ENCODE measurements at regions not wholly inside any gene's neighbourhood (a gene's known extent, or its start where the extent isn't known, plus 50 kb on each side); places are given as distances from the start of the nearest gene placed in this dataset.
"Not testable (repeated sequence)": the region's sequence is repeated elsewhere in the genome, so short reads cannot be mapped to it uniquely, and the experiment has no call there.

- DNase-seq (ENCODE audit: low spot score), result no peak
- intact Hi-C loops (cut with DNase I), result no loop called here
These were observed 674.2 kb upstream of the MANEA start for GRCh38 chr6:94902974-94903628.

GRCh38 chr6:94899191-94899590 lies 678.1 kb upstream of the MANEA start:
- DNase-seq (ENCODE audit: low spot score), result no peak
- intact Hi-C loops (cut with DNase I), result no loop called here

DNA sequence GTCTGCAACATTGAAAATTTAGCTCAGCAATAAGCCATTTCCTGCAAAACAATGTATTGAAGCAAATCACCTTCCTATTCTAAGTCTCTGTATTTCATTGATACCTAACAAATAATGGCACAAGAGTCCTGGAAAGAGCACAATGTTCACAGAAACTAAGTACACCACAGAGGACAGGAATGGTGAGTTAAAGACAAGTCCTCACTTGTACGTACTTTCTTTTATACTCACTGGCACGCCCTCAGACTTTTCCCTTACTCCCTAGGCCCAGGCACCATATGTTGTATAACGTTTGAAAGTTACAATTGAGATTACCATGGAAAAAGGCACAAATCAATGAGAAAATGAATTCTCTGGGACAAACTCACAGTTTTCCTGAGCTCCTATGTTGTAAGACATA lies 683.0 kb upstream of the MANEA start:
- no peak for DNase-seq (ENCODE audit: low spot score)
- intact Hi-C loops (cut with DNase I), result no loop called here

DNA sequence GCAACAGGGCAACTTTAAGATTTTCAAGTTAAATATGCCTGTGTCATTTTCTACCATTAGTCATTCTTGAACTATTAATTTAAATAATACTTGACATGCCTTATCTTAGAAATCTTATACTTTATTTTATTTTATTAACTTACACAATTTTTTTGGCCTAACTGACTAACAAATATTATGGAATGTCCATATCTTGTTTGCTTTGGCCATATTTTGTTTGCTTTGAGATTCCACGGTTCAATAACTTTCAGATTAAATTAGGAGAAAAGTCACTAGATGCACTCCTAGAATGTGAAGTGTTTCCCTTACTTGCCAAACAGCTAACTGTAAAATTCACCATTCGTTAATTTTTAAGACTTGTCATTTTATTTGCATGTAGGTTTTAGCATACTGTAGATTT lies 684.0 kb upstream of the MANEA start:
- intact Hi-C loops (cut with DNase I), result no loop called here
- DNase-seq (ENCODE audit: low spot score), result no peak

DNA sequence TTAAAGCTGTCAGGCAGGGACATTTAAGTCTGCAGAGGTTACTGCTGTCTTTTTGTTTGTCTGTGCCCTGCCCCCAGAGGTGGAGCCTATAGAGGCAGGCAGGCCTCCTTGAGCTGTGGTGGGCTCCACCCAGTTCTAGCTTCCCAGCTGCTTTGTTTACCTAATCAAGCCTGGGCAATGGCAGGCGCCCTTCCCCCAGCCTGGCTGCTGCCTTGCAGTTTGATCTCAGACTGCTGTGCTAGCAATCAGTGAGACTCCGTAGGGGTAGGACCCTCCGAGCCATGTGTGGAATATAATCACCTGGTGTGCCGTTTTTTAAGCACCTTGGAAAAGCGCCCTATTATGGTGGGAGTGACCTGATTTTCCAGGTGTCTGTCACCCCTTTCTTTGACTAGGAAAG lies 703.5 kb upstream of the MANEA start:
- intact Hi-C loops (cut with DNase I); DNase-seq (ENCODE audit: low spot score): not testable (repeated sequence)

- no peak for DNase-seq (ENCODE audit: low spot score)
- intact Hi-C loops (cut with DNase I), result no loop called here
These were observed 715.2 kb upstream of the MANEA start for GRCh38 chr6:94862112-94862511.

- intact Hi-C loops (cut with DNase I), result no loop called here
- no peak for DNase-seq (ENCODE audit: low spot score)
These were observed 717.4 kb upstream of the MANEA start for GRCh38 chr6:94859924-94860323.

DNA sequence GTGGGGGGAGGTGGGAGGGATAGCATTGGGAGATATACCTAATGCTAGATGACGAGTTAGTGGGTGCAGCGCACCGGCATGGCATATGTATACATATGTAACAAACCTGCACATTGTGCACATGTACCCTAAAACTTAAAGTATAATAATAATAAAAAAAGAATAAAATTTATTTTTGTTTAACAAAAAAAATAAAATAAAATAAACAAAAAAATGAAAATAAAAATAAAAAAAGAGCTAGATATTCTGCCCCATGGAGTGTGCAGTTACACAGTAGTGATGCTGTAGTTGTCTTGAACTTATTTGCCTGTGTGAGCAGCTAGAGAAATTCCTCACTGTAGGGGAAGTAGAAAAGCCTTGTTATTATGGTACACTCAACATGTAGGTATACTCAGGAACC lies 720.3 kb upstream of the MANEA start:
- intact Hi-C loops (cut with DNase I); DNase-seq (ENCODE audit: low spot score): not testable (repeated sequence)

DNA sequence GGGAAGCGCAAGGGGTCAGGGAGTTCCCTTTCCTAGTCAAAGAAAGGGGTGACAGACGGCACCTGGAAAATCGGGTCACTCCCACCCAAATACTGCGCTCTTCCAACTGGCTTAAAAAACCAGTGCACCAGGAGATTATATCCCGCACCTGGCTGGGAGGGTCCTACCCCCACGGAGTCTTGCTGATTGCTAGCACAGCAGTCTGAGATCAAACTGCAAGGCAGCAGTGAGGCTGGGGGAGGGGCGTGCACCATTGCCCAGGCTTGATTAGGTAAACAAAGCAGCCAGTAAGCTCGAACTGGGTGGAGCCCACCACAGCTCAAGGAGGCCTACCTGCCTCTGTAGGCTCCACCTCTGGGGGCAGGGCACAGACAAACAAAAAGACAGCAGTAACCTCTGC lies 726.0 kb upstream of the MANEA start:
- DNase-seq (ENCODE audit: low spot score), result peak; percentile 47
- intact Hi-C loops (cut with DNase I), result not testable (repeated sequence)

- DNase-seq (ENCODE audit: low spot score), result no peak
- intact Hi-C loops (cut with DNase I), result no loop called here
These were observed 731.6 kb upstream of the MANEA start for GRCh38 chr6:94845742-94846141.

GRCh38 chr6:94835264-94835663 lies 742.1 kb upstream of the MANEA start:
- intact Hi-C loops (cut with DNase I), result no loop called here
- DNase-seq (ENCODE audit: low spot score), result no peak

DNA sequence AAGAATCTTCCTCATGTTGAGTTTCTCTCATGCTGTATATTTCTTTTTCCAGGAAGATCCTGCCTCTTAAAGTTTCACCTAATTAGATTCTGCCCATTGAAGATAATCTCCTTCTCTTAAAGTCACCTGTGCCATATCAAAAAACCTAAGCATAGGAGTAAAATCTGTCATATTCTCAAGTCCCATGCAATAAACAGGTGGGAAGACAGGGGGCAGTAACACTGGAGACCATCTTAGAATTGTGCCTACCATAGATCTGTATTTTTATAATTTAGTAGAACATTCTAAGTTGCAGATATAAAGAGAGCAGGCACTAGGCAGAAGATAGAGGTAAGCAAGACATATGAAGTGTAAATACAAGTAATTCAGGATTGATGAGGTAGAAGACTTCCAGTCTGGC lies 763.5 kb upstream of the MANEA start:
- intact Hi-C loops (cut with DNase I), result no loop called here
- no peak for DNase-seq (ENCODE audit: low spot score)

DNA sequence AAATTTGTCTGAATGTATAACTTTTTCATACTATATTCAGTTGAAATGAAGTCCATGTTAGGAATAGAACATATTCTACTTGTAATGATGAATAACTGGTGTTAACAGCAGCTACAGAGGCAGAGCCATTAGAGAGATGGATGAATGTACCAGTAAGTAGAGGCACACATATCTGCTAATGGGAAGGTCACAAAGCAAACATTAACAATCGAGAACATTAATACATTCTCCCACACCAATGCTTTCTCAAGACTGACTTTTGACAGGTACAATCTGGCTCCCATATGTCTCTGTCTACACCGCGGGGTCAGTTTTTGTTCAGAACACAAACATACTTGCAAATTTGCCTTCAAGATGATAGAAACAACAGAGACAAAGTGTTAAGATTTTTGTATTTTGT lies 776.0 kb upstream of the MANEA start:
- intact Hi-C loops (cut with DNase I), result no loop called here
- DNase-seq (ENCODE audit: low spot score), result no peak

GRCh38 chr6:94785514-94785913 lies 791.8 kb upstream of the MANEA start:
- DNase-seq (ENCODE audit: low spot score), result no peak
- intact Hi-C loops (cut with DNase I), result no loop called here

GRCh38 chr6:94785081-94785480 lies 792.3 kb upstream of the MANEA start:
- peak; percentile 49 for DNase-seq (ENCODE audit: low spot score)
- intact Hi-C loops (cut with DNase I), result not testable (repeated sequence)

- no peak for DNase-seq (ENCODE audit: low spot score)
- intact Hi-C loops (cut with DNase I), result no loop called here
These were observed 808.1 kb upstream of the MANEA start for GRCh38 chr6:94769197-94769596.

GRCh38 chr6:94751641-94752329 lies 825.5 kb upstream of the MANEA start:
- no peak for DNase-seq (ENCODE audit: low spot score)
- intact Hi-C loops (cut with DNase I), result no loop called here

DNA sequence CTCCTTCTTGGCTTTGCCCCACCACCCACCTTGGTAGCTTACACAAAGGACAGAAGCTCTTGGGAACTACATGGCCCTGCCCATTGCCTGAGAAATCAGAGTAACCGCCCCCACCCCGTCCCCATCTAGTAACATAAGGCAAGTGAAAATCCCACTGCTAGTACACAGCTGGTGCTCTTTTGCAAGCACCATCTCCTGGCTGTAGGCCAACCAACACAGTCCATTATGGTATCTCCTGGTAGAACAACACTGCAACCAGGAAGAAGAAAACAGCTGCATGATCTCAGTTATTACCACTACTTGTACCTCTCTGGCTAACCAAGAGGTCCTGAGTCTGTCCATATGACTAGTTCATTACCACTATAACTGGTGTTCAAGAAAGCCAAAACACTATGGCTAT lies 841.1 kb upstream of the MANEA start:
- intact Hi-C loops (cut with DNase I), result loop anchor here in 1 of 2 donors (5.0 kb wide), 1 partner anchor 171 kb away; no protein-coding TSS in a partner anchor
- no peak for DNase-seq (ENCODE audit: low spot score)

- intact Hi-C loops (cut with DNase I), result loop anchor here in 1 of 2 donors (5.0 kb wide), 1 partner anchor 172 kb away; no protein-coding TSS in a partner anchor
- no peak for DNase-seq (ENCODE audit: low spot score)
These were observed 842.1 kb upstream of the MANEA start for GRCh38 chr6:94735270-94735669.

DNA sequence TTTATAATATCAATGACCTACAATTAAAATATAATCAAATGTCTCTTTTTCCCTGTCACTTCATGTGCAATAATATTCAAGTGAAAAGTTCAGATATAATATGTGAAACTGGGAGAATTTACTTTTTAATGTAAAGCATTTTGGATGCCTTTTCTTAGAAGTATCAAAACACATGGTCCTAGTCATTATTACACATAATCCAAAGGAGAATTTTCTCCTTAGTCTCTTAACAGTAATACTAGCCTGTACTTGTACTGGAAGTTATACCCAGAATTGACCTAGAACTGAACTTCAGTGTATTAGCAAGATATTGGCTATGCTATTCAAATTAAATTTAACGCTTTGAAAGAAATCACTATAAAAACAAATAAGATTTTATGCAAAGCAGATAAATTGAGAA lies 842.6 kb upstream of the MANEA start:
- no peak for DNase-seq (ENCODE audit: low spot score)

DNA sequence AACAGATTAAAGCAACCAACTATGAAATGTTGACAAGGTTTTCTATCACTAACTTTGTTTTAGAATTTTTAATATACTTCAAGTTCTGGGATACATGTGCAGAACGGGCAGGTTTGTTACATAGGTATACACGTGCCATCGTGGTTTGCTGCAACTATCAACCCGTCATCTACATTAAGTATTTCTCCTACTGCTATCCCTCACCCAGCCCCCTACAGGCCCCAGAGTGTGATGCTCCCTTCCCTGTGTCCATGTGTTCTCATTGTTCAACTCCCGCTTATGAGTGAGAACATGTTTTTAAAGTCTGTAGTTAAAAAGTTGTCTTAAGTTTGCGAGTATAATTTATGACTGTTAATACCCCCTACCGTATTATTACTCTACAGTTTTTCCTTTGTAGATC lies 844.3 kb upstream of the MANEA start:
- intact Hi-C loops (cut with DNase I), result no loop called here
- no peak for DNase-seq (ENCODE audit: low spot score)

More for the DNA sequence above, 842.6 kb upstream of the MANEA start:
- intact Hi-C loops (cut with DNase I), result loop anchor here in 1 of 2 donors (5.0 kb wide), 1 partner anchor 173 kb away; no protein-coding TSS in a partner anchor
